Stomach (tissue), 4 donors: ENCODE measurements at regions not wholly inside any gene's neighbourhood (a gene's known extent, or its start where the extent isn't known, plus 50 kb on each side); places are given as distances from the start of the nearest gene placed in this dataset.

Experiments used
- EP300 ChIP-seq: sonication (generic); formaldehyde crosslinking; IDR thresholded peaks from one replicate; pipeline ENCODE4 v1.6.1; 2017; ENCODE audit warnings: antibody characterized with exemption
- POLR2A ChIP-seq, 4 donors: fragments of 450-650 bp; IDR thresholded peaks; one replicate each; pipeline ENCODE4 v1.6.1; 2016; ENCODE audit warnings: antibody characterized with exemption in 4 of 4, control low read depth in 2 of 4, mild to moderate bottlenecking in 1 of 4, moderate library complexity in 1 of 4
- POLR2AphosphoS5 ChIP-seq, 3 donors: sonication (generic); formaldehyde crosslinking; IDR thresholded peaks; one replicate each; pipeline ENCODE4 v1.6.1; 2016; ENCODE audit warnings: antibody characterized with exemption in 3 of 3
- TF ChIP-seq, protein P1 (sequence below), 7 experiments: fragments of 450-650 bp in 4 of 7; fragments of 200-600 bp in 3 of 7; sonication (generic) in 3 of 7; IDR thresholded peaks; one replicate each; pipeline ENCODE4 v1.5.1; 2016 to 2019; ENCODE audit warnings: antibody characterized with exemption in 7 of 7, control low read depth in 2 of 7, mild to moderate bottlenecking in 1 of 7

- TF ChIP-seq POLR2A (IDR thresholded peaks at IDR 0.05) (no peak), POLR2AphosphoS5 (IDR thresholded peaks at IDR 0.05) (no peak), EP300 (no peak)
- TF ChIP-seq, protein P1, sequence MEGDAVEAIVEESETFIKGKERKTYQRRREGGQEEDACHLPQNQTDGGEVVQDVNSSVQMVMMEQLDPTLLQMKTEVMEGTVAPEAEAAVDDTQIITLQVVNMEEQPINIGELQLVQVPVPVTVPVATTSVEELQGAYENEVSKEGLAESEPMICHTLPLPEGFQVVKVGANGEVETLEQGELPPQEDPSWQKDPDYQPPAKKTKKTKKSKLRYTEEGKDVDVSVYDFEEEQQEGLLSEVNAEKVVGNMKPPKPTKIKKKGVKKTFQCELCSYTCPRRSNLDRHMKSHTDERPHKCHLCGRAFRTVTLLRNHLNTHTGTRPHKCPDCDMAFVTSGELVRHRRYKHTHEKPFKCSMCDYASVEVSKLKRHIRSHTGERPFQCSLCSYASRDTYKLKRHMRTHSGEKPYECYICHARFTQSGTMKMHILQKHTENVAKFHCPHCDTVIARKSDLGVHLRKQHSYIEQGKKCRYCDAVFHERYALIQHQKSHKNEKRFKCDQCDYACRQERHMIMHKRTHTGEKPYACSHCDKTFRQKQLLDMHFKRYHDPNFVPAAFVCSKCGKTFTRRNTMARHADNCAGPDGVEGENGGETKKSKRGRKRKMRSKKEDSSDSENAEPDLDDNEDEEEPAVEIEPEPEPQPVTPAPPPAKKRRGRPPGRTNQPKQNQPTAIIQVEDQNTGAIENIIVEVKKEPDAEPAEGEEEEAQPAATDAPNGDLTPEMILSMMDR (IDR thresholded peaks at IDR 0.05), result no peak
Measured at GRCh38 chr2:131827481-131828163, 299.9 kb downstream of the CCDC74A start.
